Midbrain (tissue), 1 donor: ENCODE measurements at regions not wholly inside any gene's neighbourhood (a gene's known extent, or its start where the extent isn't known, plus 50 kb on each side); places are given as distances from the start of the nearest gene placed in this dataset.
"Not testable (repeated sequence)": the region's sequence is repeated elsewhere in the genome, so short reads cannot be mapped to it uniquely, and the experiment has no call there.

Experiments used
- DNase-seq: peaks from one replicate; lab custom pipeline; 2025; lab: John Stamatoyannopoulos, UW

DNA sequence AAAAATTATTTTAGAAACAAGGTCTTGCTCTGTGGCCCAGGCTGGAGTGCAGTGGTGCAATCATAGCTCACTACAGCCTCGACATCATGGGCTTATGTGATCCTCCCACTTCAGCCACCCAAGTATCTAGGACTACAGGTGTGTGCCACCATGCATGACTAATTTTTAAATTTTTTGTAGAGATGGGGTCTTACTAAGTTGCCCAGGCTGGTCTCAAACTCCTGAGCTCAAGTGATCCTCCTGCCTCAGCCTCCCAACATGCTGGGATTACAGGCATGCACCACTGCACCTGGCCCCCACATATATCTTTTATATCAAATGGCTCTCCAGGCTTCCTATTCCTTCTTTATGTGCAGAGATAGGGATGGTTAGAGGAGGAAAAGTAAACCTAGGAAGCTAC, 91.2 kb upstream of the SVIL start:
- not testable (repeated sequence) for DNase-seq

DNA sequence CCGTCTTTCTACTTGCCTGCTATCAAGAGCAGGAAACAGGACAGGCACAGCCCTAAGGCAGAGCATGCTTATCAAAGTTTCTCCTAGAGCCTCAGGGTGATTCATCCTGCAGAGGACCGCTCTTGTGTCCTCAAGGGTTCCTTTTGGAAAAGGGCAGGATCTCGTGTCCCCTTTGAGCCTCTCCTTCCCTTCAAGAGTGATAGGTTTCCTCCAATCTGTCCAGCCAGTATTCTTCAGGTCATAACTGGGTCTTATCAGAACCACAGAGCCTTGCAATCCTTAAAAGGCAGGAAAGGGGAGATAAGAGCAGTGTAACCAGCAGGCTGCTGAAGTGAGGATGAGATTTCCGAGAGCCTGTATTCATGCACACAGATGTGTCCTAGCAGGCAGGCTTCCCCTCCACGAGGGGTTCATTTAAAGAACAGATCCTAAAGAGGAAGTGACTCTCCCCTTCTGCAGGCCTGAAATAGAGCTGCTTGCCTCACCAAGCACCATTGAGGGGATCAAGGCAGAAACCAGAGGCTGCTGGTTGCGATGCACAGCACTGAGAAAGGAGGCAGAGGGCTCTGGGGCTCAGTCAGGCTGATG, 90.5 kb upstream of the SVIL start:
- DNase-seq = no peak

DNA sequence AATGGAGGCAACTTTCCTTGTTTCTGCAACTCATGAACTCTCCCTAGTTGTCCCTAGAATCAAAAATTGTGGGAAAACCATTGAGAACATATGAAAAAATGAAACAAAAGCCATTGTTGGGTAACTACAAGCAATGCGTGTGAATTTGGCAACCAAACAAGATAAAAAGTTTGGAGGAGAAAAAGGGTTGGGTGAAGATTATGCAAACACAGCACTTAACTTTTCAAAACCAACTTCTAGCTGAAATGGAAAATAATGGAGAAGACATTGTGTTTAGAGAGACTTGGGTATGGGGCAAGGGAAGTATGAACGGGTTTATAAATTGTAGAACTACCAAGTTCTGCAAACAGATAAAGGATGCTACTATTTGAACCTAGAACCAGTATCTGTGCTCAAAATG, 89.0 kb upstream of the SVIL start:
- DNase-seq = no peak

DNA sequence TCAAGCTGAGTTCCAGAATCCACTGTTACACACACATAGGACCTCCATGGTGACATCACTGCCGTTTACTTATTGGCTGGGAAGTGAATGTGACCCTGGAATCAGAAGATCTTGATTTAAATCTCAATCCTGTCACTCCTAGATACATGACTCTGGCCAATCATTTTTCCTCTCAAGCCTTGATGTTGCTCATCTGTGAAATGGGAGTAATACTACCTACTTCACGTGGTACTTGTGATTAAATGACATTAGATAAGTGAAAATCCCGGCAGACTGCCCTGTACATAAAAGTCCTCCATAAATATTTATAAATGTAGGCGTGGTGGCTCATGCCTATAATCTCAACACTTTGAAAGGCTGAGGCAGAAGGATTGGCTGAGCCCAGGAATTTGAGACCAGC, 88.0 kb upstream of the SVIL start:
- no peak for DNase-seq

DNA sequence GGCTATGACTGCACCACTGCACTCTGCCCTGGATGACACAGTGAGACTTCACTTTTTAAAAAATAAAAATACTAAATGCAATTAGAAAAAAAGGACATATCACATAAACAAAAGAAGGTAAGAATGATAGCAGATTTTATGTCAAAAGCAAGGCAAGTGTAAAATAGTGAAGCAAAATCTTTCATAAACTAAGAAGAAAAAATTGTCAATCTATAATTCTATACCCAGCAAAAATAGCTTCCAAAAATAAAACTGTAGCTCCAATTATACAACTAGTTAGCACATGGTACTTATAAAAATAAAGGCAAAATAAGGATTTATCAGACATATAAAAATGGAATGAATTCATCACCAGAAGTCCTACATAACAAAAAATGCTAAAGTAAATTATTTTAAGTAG, 85.4 kb upstream of the SVIL start:
- DNase-seq = no peak

DNA sequence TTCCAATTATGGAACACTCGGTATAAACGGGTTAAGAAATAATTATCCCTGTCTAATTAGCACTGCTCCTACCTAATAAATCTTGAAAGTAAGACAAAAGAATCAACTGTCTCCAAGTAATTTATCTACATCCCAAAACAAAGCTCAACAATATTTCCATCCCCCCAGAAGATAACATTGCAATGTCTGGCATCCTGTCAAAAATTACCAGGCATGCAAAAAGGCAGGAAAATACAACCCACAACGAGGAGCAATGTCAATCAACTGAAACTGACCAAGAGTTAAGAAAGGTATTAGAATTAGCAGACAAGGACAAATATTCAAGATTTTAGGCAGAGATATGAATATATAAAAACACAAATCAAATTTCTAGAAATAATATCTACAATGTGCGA, 84.5 kb upstream of the SVIL start:
- DNase-seq = no peak

DNA sequence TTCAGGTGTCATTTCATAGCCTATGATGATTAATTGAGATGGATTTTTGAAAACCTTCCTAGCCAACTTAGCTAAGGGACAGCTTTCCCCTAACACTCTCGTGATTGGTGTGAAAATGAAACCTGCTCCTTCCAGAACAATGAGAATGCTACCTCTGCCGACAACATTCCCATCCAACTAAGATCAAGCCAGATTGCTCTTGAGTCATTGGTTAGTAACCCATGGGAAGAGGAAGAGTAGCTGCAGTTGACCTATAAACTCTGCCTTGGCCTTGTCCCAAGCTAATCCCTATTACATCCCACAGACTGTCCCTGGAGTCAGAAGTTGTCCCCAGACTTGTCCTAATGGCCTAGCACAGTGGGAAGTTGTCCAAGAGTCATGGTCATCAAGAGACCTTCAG, 80.5 kb upstream of the SVIL start:
- DNase-seq = no peak

DNA sequence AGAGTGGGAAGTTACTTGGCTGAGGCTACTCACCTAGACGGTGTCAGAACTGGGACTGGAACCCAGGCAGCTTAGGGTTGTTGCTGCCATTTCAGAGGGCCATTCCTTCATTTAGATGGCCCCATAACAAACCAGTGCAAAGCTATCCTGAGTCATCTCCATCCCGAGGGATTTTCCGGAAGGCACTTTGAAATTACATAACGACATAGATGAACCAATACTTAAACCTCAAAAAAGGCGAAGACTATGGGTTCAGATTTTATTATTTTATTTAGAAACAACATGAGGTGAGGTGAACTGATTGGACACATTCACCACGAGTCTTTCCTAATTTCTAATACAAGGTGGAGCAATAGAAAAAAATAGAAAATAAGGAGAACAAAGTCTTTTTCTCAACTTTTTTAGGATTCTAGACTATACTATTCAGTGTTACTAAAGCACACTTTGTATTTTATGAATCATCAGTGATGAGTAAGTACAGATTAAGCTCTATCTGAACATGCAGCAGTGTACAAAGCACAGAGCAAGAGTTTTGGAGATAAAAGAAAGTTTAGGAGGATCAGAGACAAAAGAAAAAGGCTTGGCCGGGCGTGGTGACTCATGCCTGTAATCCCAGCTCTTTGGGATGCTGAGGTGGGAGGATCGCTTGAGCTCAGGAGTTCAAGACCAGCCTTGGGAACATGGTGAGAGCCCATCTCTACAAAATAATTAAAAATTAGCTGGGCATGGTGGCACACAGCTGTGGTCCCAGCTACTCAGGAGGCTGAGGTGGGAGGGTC, 79.5 kb upstream of the SVIL start:
- DNase-seq = no peak

DNA sequence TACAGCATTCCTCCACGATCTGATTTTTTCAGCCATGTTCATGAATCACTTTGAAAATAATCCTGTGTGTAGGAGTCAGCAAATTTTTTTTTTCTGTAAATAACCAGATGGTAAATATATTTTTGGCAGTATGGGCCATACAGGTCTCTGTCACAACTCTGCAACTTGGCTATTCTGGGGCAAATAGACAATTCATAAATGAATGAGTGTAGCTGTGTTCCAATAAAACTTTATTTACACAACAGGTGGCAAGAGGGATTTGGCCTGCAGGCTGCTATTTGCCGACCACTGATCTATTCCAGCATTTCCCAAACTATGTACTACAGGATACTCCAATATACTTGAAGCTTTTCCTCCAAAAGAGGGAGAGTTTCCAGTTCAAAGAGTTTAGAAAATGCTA, 78.7 kb upstream of the SVIL start:
- no peak for DNase-seq

DNA sequence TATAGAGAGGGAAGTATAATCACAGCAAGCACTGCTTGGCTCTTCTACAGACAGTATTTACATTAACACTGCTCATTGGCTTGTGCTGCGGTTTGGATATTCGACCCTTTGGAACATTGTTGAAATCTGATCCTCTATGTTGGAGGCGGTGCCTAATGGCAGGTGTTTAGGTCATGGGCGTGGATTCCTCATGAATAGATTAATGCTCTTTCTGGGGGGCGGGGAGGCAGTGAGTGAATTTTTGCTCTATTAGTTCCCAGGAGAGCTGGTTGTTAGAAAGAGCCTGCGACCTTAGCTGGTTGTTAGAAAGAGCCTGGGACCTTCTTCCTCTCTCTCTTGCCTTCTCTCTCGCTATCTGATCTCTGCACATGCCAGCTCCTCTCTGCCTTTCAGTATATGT, 77.3 kb upstream of the SVIL start:
- DNase-seq = no peak

DNA sequence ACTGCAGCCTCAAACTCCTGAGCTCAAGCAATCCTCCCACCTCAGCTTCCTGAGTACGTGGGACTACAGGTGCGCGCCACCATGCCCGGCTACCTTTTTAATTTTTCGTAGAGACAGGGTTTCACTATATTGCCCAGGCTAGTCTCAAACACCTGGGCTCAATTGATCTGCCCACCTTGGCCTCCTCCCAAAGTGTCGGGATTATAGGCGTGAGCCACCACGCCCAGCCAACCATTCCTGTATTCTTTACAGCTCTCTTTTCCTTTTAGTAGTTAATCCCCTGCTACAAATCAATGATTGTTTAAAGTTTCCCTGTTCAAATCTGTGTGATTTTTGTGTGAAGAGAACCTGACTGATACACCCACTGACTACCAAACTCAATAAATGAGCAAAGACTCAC, 75.4 kb upstream of the SVIL start:
- DNase-seq = no peak

DNA sequence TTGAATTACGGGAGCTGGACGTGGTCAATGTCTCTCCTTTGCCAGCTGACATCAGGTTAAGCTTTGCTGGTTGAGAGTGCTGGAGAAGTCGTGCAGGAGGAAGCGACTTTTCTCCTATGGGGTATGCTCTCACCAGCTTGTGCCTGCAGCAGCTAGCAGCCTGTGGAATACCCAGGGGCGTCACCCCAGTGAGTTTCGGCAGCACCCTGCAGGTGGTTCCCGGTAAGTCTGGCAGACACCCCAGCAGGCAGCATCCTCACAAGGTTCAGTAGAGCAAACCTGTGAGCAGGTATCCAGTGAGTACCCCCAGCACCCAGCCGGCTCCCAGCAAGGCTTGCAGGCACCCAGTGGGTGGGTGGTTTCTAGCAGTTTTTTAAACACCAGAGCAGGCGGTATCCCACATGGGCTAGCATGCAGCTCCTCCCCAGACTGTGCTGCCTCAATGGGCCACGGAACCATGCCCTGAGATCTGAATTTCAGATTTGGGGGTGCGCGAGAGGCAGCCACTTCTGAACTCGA, 74.8 kb upstream of the SVIL start:
- DNase-seq = no peak

DNA sequence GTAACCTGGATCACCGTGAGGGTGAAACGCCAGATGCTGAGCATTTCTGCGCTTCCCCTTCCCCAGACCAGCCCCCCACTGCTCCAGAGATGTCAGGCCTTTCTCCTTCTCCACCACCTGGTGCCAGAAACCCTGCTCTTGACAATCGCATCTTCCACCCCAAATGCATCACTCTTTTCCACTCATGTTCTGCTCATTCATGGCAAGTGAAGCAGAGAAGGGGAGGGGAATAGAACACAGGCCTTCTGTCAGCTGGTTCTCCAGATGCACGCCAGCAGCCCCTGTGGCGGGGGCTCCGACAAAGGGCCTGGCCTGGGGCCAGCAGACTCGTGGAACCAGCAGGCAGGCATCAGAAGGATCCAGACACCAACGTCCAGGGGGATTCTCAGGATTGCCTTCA, 68.5 kb upstream of the SVIL start:
- DNase-seq = no peak

DNA sequence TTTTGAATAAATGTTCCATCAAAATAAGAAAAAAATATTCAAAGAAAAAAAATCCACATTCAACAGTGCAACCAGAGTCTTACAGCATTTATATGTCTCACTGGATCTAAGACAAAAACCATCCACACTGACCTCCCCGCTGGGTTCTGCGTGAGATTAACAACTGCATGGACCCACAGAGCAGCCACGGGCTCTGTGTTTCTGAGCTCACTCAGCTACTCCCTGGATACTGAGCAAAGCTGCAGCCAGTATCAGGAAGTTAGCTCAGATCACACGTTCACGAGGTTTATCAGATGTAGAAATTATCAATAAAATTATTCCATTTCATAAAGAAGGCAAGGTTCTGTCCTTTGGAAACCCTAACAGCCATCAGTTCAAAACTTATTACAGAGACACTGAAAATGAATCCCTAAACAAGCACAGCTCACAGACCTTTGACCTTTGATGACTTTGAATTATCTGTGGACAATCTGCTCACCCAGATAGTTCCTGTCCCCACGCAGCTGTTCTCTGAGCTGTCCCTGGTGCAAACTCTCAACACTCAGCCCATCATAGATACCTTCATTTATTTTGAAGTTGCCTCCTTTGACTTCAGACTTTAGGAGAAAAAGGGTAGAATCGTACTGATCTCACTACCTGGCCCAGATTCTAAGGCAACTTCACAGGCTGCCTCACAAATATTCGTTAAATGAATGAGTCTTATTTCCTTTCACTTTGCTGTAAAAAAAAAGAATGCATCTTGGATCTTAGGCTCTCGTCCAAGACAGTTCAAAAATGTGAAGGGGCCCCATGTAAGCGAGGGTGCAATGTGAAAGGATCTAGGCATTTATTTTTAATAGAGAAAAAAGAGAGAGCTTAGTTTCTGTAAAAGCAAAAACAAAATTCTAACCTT, 67.7 kb upstream of the SVIL start:
- DNase-seq = no peak

DNA sequence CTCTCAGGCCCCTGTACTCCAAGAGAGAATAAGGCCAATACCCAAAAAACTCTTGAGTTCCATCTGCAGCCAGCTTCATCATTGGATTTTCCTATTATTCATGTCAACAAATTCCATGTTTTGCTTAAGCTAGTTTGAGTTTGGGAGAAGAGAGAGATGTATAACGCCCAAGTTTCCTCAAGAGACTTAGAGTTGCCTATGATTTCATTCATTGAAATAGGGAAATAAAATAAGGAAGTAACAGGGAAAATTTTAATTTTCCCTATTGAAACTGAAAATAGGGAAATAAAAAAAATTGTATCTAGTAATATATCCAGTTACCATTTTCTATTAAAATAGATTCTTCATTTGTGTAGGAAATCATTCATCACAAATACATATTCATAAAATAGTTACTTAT, 66.5 kb upstream of the SVIL start:
- DNase-seq = no peak

DNA sequence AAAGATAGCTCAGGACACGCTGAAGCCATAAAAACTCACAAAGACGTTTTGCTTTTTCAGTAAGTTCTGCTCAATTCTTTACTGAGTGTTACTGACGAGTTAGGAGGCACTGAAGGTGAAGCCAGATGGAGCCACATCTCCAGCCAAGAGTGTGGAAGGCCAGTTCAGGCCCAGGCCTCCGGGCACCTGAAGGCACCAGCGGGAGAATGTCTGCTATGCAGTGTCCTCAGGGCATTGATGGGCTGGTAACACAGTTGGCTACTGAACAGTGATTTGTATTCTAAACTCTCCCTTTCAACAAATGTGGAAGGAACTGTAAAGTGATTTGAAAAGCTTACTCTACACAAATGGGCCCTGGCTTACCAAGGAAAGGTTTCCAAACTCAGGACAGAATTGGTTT, 64.8 kb upstream of the SVIL start:
- DNase-seq = no peak

DNA sequence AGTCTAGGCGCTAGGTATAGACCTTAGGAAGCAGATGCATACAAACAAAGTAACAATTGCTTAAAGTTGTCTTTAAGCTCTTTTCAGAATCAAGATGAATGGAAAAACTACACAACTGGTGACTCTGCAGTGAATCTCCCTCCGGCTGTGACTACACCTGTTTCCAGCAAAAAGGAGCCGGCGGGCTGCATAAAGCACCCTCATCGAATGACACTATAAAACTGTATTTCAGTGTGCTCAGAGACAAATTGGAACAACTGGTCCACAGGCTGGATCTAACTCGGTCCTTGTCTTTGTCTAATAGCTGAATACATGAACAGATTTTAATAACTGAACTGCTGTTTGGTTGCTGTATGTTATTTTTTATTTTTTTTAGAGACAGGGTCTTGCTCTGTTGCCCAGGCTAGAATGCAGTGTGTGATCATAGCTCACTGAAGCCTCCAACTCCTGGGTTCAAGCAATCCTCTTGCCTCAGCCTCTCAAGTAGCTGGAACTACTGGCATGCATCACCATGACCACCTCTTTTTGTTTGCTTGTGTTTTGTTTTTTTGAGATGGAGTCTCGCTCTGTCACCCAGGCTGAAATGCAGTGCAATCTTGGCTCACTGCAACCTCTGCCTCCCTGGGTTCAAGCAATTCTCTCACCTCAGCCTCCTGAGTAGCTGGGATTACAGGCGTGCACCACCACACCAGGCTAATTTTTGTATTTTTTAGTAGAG, 64.2 kb upstream of the SVIL start:
- no peak for DNase-seq

DNA sequence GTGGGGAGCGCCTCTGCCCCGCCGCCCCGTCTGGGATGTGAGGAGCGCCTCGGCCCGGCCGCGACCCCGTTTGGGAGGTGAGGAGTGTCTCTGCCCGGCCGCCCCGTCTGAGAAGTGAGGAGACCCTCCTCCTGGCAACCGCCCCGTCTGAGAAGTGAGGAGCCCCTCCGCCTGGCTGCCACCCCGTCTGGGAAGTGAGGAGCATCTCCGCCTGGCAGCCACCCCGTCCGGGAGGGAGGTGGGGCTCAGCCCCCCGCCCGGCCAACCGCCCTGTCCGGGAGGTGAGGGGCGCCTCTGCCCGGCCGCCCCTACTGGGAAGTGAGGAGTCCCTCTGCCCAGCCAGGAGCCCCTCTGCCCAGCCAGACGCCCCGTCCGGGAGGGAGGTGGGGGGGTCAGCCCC, 61.8 kb upstream of the SVIL start:
- DNase-seq = not testable (repeated sequence)

DNA sequence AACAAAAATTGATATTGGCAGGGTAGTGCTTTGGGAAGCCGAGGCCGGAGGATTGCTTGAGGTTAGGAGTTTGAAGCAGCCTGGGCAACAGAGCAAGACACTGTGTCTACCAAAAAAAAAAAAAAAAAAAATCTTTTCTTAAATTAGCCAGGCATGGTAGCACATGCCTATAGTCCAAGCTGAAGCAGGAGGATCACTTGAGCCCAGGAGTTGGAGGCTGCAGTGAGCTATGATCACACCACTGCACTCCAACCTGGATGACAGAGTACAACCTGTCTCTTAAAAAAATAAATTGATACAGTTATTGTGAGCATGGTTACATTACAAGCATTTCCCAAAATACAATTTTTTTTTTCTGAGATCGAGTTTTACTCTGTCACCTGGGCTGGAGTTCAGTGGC, 59.4 kb upstream of the SVIL start:
- no peak for DNase-seq

DNA sequence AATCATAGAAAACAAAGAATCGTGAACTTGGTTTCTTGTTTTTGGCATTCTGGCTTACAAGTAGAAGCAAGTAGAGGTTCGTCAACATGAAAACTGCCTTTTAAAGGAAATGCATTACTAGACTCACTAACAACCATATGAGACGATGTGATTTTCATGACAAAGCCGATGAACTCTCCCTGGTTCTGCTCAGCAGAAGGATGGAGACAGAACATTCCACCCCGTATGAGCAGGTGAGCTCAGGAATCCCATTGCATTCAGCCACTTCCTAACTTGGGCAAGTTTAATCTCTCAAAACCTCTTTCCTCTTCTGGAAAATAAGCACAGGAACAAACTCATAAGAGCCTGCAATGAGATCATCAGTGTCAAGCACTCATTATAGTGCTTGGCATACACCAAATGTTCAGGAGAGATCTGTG, 57.4 kb upstream of the SVIL start:
- DNase-seq = no peak

DNA sequence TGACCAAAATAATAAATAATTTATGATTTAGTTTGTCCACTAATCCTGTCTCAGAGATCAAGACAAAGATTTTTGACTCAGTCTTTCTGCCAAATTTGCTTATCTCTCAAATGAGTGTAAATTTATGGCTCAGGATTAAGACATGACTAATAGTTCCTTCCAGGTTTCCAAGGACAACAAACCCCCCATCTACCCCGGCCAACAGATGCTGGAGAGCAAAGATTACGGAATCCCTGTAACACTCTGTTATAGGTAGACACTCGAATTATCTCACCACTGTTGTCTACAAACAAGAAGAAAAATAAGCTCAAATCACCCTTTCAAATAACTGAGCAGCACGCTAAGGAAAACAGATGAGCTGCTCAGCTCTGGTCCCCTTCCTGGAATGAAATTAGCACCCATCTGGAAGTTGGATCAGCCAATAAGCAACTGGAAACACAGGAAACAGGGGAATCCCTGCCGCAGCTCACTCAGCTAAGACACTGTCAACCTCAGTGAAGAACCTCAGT, 56.8 kb upstream of the SVIL start:
- no peak for DNase-seq

DNA sequence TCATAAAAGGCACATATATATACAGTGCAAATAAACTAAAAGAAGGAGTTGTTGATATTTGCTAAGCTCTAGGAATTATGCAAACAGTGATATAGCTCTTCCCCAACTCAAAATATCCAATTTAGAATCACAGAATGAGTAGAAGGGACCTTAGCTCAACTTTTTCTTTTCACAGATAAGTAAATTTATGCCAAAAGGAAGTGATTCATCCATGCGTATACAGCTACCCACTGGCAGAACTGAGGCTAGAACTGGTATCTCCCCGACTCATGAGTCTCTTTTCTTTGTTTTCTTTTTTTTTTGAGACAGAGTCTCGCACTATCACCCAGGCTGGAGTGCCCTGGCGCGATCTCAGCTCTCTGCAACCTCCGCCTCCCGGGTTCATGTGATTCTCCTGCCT, 54.2 kb upstream of the SVIL start:
- DNase-seq = no peak
